ENCODE measurements at regions not wholly inside any gene's neighbourhood (a gene's known extent, or its start where the extent isn't known, plus 50 kb on each side); places are given as distances from the start of the nearest gene placed in this dataset.

DNA sequence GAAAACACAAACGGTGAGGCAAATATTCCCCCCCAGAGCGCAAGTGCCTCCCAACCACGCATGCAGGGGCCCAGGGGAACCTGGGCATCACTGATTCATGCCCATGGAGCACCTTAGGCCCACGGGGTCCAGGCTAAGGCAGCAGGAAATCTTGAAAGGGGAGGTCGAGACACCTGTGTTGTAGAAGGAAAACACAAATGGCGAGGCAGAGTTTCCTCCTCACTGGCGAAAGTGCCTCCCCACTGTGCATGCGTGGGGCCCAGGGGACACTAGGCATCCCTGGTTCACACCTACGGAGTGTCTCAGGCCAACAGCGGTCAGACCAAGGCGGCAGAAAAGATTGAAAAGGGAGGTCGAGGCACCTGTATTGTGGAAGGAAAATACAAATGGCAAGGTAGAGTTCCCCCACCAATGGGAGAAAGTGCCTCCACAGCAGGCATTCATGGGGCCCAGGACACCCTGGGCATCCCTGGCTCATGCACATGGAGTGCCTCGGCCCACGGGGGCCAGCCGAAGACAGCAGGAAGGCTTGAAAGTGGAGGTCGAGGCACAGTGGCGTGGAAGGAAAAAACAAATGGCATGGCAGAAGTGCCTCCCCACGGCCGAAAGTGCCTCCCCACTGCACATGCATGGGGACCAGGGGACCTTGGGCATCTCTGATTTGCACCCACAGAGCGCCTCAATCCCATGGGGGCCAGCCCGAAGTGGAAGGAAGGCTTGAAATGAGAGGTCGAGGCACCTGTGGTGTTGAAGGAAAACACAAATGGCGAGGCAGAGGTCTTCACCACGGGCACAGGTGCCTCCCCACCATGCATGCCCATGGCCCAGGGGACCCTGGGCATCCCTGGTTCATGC is 368.8 kb downstream of the ALG10 start:
- WGBS, 4 donors = 72 to 74% (median 73%) methylated on average over 24 of the region's 24 CpGs
- H3K4me1 ChIP-seq = no peaks in the 10 kb centered on the region
- H3K27ac ChIP-seq = no peak overlapping the region
- H3K4me3 ChIP-seq = no peak overlapping the region
- no peaks in the 10 kb centered on the region for H3K36me3 ChIP-seq
- no peak for TF ChIP-seq POLR2A (IDR thresholded peaks at IDR 0.05)
- TF ChIP-seq, protein P1, sequence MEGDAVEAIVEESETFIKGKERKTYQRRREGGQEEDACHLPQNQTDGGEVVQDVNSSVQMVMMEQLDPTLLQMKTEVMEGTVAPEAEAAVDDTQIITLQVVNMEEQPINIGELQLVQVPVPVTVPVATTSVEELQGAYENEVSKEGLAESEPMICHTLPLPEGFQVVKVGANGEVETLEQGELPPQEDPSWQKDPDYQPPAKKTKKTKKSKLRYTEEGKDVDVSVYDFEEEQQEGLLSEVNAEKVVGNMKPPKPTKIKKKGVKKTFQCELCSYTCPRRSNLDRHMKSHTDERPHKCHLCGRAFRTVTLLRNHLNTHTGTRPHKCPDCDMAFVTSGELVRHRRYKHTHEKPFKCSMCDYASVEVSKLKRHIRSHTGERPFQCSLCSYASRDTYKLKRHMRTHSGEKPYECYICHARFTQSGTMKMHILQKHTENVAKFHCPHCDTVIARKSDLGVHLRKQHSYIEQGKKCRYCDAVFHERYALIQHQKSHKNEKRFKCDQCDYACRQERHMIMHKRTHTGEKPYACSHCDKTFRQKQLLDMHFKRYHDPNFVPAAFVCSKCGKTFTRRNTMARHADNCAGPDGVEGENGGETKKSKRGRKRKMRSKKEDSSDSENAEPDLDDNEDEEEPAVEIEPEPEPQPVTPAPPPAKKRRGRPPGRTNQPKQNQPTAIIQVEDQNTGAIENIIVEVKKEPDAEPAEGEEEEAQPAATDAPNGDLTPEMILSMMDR (IDR thresholded peaks at IDR 0.05) = no peak
- intact Hi-C loops (cut with DNase I) = no loop called here
- no peak for ATAC-seq
- H3K27me3 ChIP-seq = peaks cover 0 to 10% (median 0%) of the 10 kb centered on the region in 9 donors
- DNase-seq = peak in 3 of 5 donors; percentile 4 to 40 (median 11)
- peaks cover 0 to 46% (median 2%) of the 10 kb centered on the region in 12 donors for H3K9me3 ChIP-seq

DNA sequence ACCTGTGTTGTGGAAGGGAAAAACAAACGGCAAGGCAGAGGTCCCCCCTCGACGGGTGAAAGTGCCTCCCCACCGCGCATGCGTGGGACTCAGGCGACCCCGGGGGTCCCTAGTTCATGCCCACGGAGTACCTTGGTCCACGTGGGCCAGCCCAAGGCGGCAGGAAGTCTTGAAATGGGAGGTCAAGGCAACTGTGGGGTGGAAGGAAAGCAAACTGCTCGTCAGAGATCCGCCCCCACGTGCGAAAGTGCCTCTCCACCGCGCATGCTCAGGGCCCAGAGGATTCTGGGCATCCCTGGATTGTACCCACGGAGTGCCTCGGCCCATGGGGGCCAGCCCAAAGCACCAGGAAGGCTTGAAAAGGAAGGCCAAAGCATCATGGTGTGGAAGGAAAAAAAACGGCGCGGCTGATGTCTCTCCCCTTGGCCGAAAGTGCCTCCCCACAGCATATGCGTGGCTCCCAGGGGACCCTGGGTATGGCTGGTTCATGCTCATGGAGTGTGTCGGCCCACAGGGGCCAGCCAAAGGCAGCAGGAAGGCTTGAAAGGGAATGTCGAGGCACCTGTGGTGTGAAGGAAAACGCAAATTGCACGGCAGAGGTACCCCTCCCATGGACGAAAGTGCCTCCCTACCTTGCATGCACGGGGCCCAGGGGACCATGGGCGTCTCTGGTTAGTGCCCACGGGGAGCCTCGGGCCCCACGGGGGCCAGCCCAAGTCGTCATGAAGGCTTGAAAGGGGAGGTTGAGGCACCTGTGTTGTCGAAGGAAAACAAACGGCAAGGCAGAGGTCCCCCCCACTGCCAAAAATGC is 369.7 kb downstream of the ALG10 start:
- Histone ChIP-seq H3K4me1 (no peaks in the 10 kb centered on the region), H3K36me3 (no peaks in the 10 kb centered on the region), H3K27ac (no peak overlapping the region), H3K4me3 (no peak overlapping the region), H3K9me3 (peaks cover 0 to 37% (median 2%) of the 10 kb centered on the region in 12 donors), H3K27me3 (peaks cover 0 to 17% (median 0%) of the 10 kb centered on the region in 9 donors)
- DNase-seq (peak in 4 of 5 donors; percentile 2 to 60 (median 16)), ATAC-seq (no peak)
- intact Hi-C loops (cut with DNase I) = no loop called here
- TF ChIP-seq POLR2A (IDR thresholded peaks at IDR 0.05) = no peak
- TF ChIP-seq, protein P1 (IDR thresholded peaks at IDR 0.05) = no peak
- 58 to 61% (median 60%) methylated on average over 37 of the region's 37 CpGs for WGBS, 4 donors

DNA sequence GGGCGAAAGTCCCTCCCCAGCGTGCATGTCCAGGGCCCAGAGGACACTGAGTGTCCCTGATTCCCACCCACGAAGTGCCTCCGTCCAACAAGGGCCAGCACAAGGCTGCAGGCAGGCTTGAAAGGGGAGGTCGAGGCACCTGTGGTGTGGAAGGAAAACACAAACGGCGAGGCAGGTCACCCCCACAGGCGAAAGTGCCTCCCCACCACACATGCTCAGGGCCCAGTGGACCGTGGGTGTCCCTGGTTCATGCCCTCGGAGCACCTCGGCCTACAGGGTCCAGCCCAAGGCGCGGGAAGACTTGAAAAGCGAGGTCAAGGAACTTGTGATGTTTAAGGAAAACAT is 370.4 kb downstream of the ALG10 start:
- peak in 2 of 5 donors; percentile 11 to 42 for DNase-seq
- intact Hi-C loops (cut with DNase I) = no loop called here
- ATAC-seq = no peak
- Histone ChIP-seq H3K27ac (no peak overlapping the region), H3K27me3 (peaks cover 0 to 17% (median 0%) of the 10 kb centered on the region in 9 donors), H3K36me3 (no peaks in the 10 kb centered on the region), H3K4me3 (no peak overlapping the region), H3K9me3 (peaks cover 0 to 36% (median 2%) of the 10 kb centered on the region in 12 donors), H3K4me1 (no peaks in the 10 kb centered on the region)
- WGBS, 4 donors = 67 to 79% (median 71%) methylated on average over 14 of the region's 14 CpGs
- no peak for TF ChIP-seq POLR2A (IDR thresholded peaks at IDR 0.05)

DNA sequence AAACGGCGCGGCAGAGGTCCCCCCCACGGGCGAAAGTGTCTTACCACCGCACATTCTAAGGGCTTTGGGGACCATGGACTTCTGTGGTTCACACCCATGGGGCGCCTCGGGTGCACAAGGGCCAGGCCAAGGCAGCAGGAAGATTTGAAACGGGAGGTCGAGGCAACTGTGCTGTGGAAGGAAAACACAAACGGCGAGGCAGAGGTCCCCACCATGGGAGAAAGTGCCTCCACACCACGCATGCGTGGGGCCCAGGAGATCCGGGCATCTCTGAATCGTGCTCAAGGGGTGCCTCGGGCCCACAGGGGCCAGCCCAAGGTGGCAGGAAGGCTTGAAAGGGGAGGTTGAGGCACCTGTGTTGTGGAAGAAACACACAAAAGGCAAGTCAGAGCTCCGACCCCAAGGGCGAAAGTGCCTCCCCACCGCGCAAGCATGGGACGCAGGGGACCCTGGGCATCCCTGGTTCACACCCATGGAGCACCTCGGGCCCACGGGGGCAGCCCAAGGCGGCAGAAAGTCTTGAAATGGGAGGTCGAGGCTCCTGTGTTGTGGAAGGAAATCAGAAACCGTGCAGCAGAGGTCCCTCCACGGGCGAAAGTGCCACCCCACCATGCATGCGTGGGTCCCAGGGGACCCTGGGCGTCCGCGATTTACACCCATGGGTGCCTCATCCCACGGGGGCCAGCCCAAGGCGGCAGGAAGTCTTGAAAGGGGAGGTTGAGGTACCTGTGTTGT is 371.0 kb downstream of the ALG10 start:
- H3K27me3 ChIP-seq = peaks cover 0 to 17% (median 0%) of the 10 kb centered on the region in 9 donors
- ATAC-seq = no peak

More for the DNA sequence above, 371.0 kb downstream of the ALG10 start:
- no peak overlapping the region for H3K4me3 ChIP-seq
- H3K9me3 ChIP-seq = peaks cover 0 to 36% (median 2%) of the 10 kb centered on the region in 12 donors
- H3K36me3 ChIP-seq = no peaks in the 10 kb centered on the region
- no peak for TF ChIP-seq POLR2A (IDR thresholded peaks at IDR 0.05)
- TF ChIP-seq, protein P1 (IDR thresholded peaks at IDR 0.05) = no peak
- H3K4me1 ChIP-seq = no peaks in the 10 kb centered on the region
- 54 to 63% (median 61%) methylated on average over 35 of the region's 35 CpGs for WGBS, 4 donors
- intact Hi-C loops (cut with DNase I) = no loop called here
- peak; percentile 2 to 50 (median 10) for DNase-seq
- no peak overlapping the region for H3K27ac ChIP-seq
